Progenitor cell of endocrine pancreas (in vitro differentiated cells): ENCODE measurements at regions not wholly inside any gene's neighbourhood (a gene's known extent, or its start where the extent isn't known, plus 50 kb on each side); places are given as distances from the start of the nearest gene placed in this dataset.

ENCODE experiments used
- DNase-seq: peaks from one replicate; pipeline ENCODE4 v3.0.0; 2021; ENCODE audit warnings: low spot score; ENCODE audit not compliant: unreplicated experiment
- H3K27ac Mint-ChIP-seq: 2 replicates; pipeline ENCODE4 v1.8.0; 2021; ENCODE audit warnings: mild to moderate bottlenecking, moderate library complexity, mixed read lengths
- H3K27me3 Mint-ChIP-seq: 2 replicates; pipeline ENCODE4 v1.8.0; 2021; ENCODE audit warnings: mixed read lengths
- H3K36me3 Mint-ChIP-seq: 2 replicates; pipeline ENCODE4 v1.8.0; 2022; ENCODE audit warnings: mixed read lengths; ENCODE audit not compliant: insufficient read depth
- H3K4me1 Mint-ChIP-seq: 2 replicates; pipeline ENCODE4 v1.8.0; 2021; ENCODE audit warnings: low read depth, mixed read lengths
- H3K4me3 Mint-ChIP-seq: 2 replicates; pipeline ENCODE4 v1.8.0; 2021; ENCODE audit warnings: low read depth, mild to moderate bottlenecking, moderate library complexity, mixed read lengths
- H3K9me3 Mint-ChIP-seq: 2 replicates; pipeline ENCODE4 v1.8.0; 2021; ENCODE audit warnings: low read depth, mixed read lengths
- TF ChIP-seq, protein P1 (sequence below): fragments of 200-600 bp; sonication (generic); IDR thresholded peaks from one replicate; pipeline ENCODE4 v1.5.0; 2021; ENCODE audit warnings: antibody characterized with exemption, mild to moderate bottlenecking; ENCODE audit not compliant: unreplicated experiment

- DNase-seq = no peak
- H3K36me3 Mint-ChIP-seq = no peaks in the 10 kb centered on the region
- no peak overlapping the region for H3K4me3 Mint-ChIP-seq
- H3K27ac Mint-ChIP-seq = no peak overlapping the region
- H3K9me3 Mint-ChIP-seq = no peaks in the 10 kb centered on the region
- peaks cover 77% of the 10 kb centered on the region for H3K27me3 Mint-ChIP-seq
- TF ChIP-seq, protein P1, sequence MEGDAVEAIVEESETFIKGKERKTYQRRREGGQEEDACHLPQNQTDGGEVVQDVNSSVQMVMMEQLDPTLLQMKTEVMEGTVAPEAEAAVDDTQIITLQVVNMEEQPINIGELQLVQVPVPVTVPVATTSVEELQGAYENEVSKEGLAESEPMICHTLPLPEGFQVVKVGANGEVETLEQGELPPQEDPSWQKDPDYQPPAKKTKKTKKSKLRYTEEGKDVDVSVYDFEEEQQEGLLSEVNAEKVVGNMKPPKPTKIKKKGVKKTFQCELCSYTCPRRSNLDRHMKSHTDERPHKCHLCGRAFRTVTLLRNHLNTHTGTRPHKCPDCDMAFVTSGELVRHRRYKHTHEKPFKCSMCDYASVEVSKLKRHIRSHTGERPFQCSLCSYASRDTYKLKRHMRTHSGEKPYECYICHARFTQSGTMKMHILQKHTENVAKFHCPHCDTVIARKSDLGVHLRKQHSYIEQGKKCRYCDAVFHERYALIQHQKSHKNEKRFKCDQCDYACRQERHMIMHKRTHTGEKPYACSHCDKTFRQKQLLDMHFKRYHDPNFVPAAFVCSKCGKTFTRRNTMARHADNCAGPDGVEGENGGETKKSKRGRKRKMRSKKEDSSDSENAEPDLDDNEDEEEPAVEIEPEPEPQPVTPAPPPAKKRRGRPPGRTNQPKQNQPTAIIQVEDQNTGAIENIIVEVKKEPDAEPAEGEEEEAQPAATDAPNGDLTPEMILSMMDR = no peak
- H3K4me1 Mint-ChIP-seq = peaks cover 12% of the 10 kb centered on the region
These were observed 85.8 kb downstream of the RPLP1 start for GRCh38 chr15:69538379-69538778.

- Mint-ChIP-seq H3K9me3 (no peaks in the 10 kb centered on the region), H3K36me3 (no peaks in the 10 kb centered on the region), H3K4me3 (no peak overlapping the region), H3K27ac (no peak overlapping the region), H3K4me1 (peaks cover 12% of the 10 kb centered on the region), H3K27me3 (peaks cover 84% of the 10 kb centered on the region)
- no peak for DNase-seq
- TF ChIP-seq, protein P1 = no peak
These were observed 86.7 kb downstream of the RPLP1 start for GRCh38 chr15:69539345-69539744.

DNA sequence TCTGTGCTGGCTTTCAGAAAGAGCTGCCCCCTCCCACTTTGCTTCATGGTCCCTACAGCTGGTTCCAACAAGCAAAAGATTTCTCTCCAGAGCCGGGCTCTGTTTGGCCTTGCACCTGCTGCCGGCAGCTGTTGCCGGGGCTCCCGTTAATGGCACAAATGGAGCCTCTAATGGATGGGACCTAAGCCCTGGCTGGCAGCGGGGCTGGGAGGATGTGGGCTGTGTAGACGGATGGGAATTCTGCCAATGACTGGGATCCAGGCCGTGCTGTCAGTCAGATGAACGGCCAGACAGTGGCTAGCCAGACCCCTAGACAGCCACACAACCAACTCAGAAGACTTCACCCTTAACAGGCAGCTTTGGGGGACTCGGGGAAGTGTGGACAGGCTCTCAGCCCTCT lies 88.0 kb downstream of the RPLP1 start:
- no peaks in the 10 kb centered on the region for H3K9me3 Mint-ChIP-seq
- no peak overlapping the region for H3K4me3 Mint-ChIP-seq
- no peaks in the 10 kb centered on the region for H3K36me3 Mint-ChIP-seq
- TF ChIP-seq, protein P1 = no peak
- no peak for DNase-seq
- H3K27ac Mint-ChIP-seq = no peak overlapping the region
- peaks cover 90% of the 10 kb centered on the region for H3K27me3 Mint-ChIP-seq
- peaks cover 12% of the 10 kb centered on the region for H3K4me1 Mint-ChIP-seq

- DNase-seq = no peak
- H3K4me3 Mint-ChIP-seq = no peak overlapping the region
- H3K27me3 Mint-ChIP-seq = peaks cover 88% of the 10 kb centered on the region
- peaks cover 6% of the 10 kb centered on the region for H3K4me1 Mint-ChIP-seq
- TF ChIP-seq, protein P1 = no peak
- H3K9me3 Mint-ChIP-seq = no peaks in the 10 kb centered on the region
- no peak overlapping the region for H3K27ac Mint-ChIP-seq
- no peaks in the 10 kb centered on the region for H3K36me3 Mint-ChIP-seq
These were observed 89.4 kb downstream of the RPLP1 start for GRCh38 chr15:69542028-69542427.

GRCh38 chr15:69543681-69544364 lies 91.2 kb downstream of the RPLP1 start:
- Mint-ChIP-seq H3K27me3 (peaks cover 87% of the 10 kb centered on the region), H3K4me1 (no peaks in the 10 kb centered on the region), H3K27ac (no peak overlapping the region), H3K9me3 (no peaks in the 10 kb centered on the region), H3K4me3 (no peak overlapping the region), H3K36me3 (no peaks in the 10 kb centered on the region)
- TF ChIP-seq, protein P1 = no peak
- DNase-seq = no peak
